ACC112 (cell line): ENCODE measurements at regions not wholly inside any gene's neighbourhood (a gene's known extent, or its start where the extent isn't known, plus 50 kb on each side); places are given as distances from the start of the nearest gene placed in this dataset.
"Not testable (repeated sequence)": the region's sequence is repeated elsewhere in the genome, so short reads cannot be mapped to it uniquely, and the experiment has no call there.

Experiments used
- H2AFZ ChIP-seq: fragments of 200-600 bp; sonication (generic); one replicate; pipeline ENCODE4 v1.6.0; 2017; ENCODE audit warnings: antibody characterized with exemption, low read length; ENCODE audit not compliant: unreplicated experiment
- H3K27ac ChIP-seq: fragments of 200-600 bp; sonication (generic); 2 replicates; pipeline ENCODE4 v1.5.1; 2014; ENCODE audit warnings: low read depth, mild to moderate bottlenecking, antibody characterized with exemption, low read length, moderate library complexity
- H3K27me3 ChIP-seq: fragments of 200-600 bp; sonication (generic); 2 replicates; pipeline ENCODE4 v1.6.1; 2014; ENCODE audit warnings: mild to moderate bottlenecking, antibody characterized with exemption, low read length, moderate library complexity, mixed read lengths; ENCODE audit not compliant: insufficient read depth
- H3K36me3 ChIP-seq: fragments of 200-600 bp; sonication (generic); 2 replicates; pipeline ENCODE4 v1.6.1; 2016; ENCODE audit warnings: mild to moderate bottlenecking, antibody characterized with exemption, low read length, moderate library complexity, mixed read lengths; ENCODE audit not compliant: insufficient read depth
- H3K4me1 ChIP-seq: fragments of 200-600 bp; sonication (generic); one replicate; pipeline ENCODE4 v1.6.1; 2016; ENCODE audit warnings: low read length, mixed read lengths; ENCODE audit not compliant: insufficient read depth, unreplicated experiment, control insufficient read depth
- H3K4me3 ChIP-seq: fragments of 200-600 bp; sonication (generic); 2 replicates; pipeline ENCODE4 v1.5.1; 2014; ENCODE audit warnings: mild to moderate bottlenecking, low read depth, low read length
- H3K79me2 ChIP-seq: fragments of 200-600 bp; sonication (generic); one replicate; pipeline ENCODE4 v1.6.0; 2016; ENCODE audit warnings: low read length; ENCODE audit not compliant: control insufficient read depth, unreplicated experiment, insufficient read depth

- Histone ChIP-seq H3K36me3 (no peaks in the 10 kb centered on the region), H3K27ac (no peak overlapping the region), H3K79me2 (no peaks in the 10 kb centered on the region), H3K4me1 (no peaks in the 10 kb centered on the region), H3K4me3 (no peak overlapping the region), H2AFZ (no peak overlapping the region), H3K27me3 (0 out of 2 replicates have a peak, but pooled peaks cover under 1% of the 10 kb centered on the region)
Observed at GRCh38 chr2:8329660-8330622, 351.9 kb upstream of the ID2 start.

- H3K27ac ChIP-seq: no peak overlapping the region
- H3K4me1 ChIP-seq: no peaks in the 10 kb centered on the region
- no peak overlapping the region for H3K4me3 ChIP-seq
- H3K27me3 ChIP-seq: no peaks in the 10 kb centered on the region
- H3K79me2 ChIP-seq: no peaks in the 10 kb centered on the region
- no peak overlapping the region for H2AFZ ChIP-seq
- no peaks in the 10 kb centered on the region for H3K36me3 ChIP-seq
Observed at GRCh38 chr2:8331068-8331467, 350.8 kb upstream of the ID2 start.

- H3K36me3 ChIP-seq: no peaks in the 10 kb centered on the region
- no peaks in the 10 kb centered on the region for H3K4me1 ChIP-seq
- H3K27me3 ChIP-seq: no peaks in the 10 kb centered on the region
- H2AFZ ChIP-seq: no peak overlapping the region
- H3K79me2 ChIP-seq: no peaks in the 10 kb centered on the region
- no peak overlapping the region for H3K27ac ChIP-seq
- H3K4me3 ChIP-seq: no peak overlapping the region
Observed at GRCh38 chr2:8332646-8333045, 349.2 kb upstream of the ID2 start.

DNA sequence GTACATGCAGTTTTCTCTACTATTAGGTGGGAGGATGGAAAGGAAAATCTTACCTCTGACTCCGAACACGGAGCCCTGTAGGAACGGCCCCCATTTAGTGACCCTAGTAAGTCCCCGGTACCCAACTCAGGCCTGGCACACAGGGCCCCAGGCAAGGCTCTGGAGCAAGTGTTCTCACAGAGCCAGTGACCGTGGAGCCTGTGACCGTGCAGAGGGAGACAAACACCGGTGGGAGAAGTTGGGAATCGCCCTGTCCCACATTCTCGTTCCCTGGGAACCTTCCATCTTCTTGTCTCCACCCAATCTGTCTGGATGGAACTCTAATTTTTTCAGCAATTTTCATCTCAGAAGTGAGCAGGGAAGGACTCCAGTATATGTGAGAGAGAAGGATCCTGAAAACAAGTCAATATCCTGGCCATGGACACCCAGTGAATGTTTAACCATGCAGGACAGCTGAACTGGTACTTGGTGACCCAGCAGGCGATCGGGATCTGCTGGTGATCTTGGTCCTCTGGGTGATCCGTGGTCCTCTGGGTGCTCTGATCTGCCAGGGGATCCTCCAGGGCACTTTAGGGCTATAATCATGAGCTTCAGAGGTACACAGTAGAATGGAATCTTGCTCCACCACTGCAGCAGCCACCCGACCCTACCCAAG, 348.6 kb upstream of the ID2 start:
- Histone ChIP-seq H3K79me2 (no peaks in the 10 kb centered on the region), H3K27ac (no peak overlapping the region), H3K36me3 (no peaks in the 10 kb centered on the region), H2AFZ (no peak overlapping the region), H3K4me3 (no peak overlapping the region), H3K4me1 (no peaks in the 10 kb centered on the region), H3K27me3 (no peaks in the 10 kb centered on the region)

DNA sequence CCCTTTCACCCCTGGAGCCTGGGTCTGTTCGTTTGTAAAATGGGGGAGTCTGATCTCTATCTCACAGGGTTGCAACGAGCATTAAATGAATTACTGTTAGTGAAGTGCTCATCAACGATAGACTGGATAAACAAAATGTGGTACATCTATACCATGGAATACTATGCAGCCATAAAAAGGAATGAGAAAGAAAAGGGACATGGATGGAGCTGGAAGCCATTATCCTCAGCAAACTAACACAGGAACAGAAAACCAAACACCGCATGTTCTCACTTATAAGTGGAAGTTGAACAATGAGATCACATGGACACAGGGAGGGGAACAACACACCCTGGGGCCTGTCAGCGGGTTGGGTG, 348.0 kb upstream of the ID2 start:
- H3K36me3 ChIP-seq, H3K4me1 ChIP-seq, H3K79me2 ChIP-seq, H3K27me3 ChIP-seq, H3K4me3 ChIP-seq, H2AFZ ChIP-seq, H3K27ac ChIP-seq: not testable (repeated sequence)

DNA sequence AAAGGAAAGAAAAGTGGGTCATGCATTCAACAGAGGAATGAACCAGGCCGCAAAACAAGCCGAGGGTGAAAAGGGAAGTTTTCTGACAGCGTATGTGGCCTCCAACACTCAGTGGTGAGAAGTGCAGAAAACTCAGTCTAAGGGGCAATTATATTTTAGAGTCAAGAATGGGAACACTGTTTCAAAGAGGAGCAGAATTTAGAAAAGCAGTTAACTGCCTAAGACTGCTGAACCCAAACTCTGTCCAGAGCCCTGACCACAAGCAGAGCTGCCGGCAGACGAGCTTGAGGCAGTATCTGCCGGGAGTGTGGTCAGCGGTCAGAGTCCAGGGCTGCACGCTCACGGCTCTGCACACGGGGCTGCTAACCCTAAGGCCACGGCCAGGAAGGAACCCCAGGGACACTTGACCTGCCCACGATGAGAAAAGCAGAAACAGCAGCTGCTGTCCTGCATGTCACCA, 347.0 kb upstream of the ID2 start:
- H3K27ac ChIP-seq: no peak overlapping the region
- no peaks in the 10 kb centered on the region for H3K27me3 ChIP-seq
- no peaks in the 10 kb centered on the region for H3K79me2 ChIP-seq
- H3K36me3 ChIP-seq: no peaks in the 10 kb centered on the region
- H3K4me3 ChIP-seq: no peak overlapping the region
- H3K4me1 ChIP-seq: no peaks in the 10 kb centered on the region
- H2AFZ ChIP-seq: no peak overlapping the region

DNA sequence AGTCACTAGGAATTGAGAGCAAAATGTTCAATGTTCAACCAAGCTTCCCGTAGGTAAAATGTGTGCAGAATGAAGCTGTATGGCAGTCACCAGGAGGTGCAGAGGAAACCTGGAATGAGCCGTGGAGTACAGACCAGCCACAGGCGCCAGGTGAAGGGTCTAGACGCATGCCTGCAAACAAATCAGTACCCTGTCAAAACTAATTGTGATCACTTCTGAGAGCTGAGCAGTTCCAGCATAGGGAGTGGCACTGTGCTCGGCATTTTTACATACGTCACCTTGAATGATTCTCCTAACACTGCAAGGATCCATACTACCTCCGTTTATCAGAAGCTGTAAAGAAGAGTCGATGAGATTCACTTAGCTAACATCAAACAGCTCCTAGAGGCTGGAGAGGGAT, 346.1 kb upstream of the ID2 start:
- no peaks in the 10 kb centered on the region for H3K27me3 ChIP-seq

DNA sequence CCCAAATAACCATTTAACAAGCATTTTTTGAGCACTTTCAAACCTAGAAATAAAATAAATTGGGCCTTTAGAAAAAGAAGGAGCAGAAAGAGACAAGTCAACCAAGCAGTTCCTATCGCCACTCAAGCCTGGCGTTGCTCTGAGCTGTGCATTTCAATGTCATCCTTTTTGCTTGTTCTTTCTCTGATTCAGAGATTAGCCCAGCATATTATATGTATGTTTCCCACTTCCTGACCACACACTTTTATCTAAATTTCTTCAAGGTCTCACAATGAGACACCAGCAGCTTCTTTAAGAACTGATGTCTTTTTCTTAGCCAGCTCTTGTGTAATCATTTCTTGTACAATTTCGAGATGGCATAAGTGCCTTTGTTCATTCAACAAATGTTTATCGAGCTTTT, 344.5 kb upstream of the ID2 start:
- Histone ChIP-seq H3K36me3 (no peaks in the 10 kb centered on the region), H3K4me1 (no peaks in the 10 kb centered on the region), H3K4me3 (no peak overlapping the region), H2AFZ (no peak overlapping the region), H3K27me3 (no peaks in the 10 kb centered on the region), H3K27ac (no peak overlapping the region), H3K79me2 (no peaks in the 10 kb centered on the region)

More for the DNA sequence above, 346.1 kb upstream of the ID2 start:
- no peak overlapping the region for H3K27ac ChIP-seq
- H3K4me1 ChIP-seq: no peaks in the 10 kb centered on the region
- H3K79me2 ChIP-seq: no peaks in the 10 kb centered on the region
- no peak overlapping the region for H3K4me3 ChIP-seq
- no peak overlapping the region for H2AFZ ChIP-seq
- H3K36me3 ChIP-seq: no peaks in the 10 kb centered on the region

GRCh38 chr2:8342407-8342806, 339.4 kb upstream of the ID2 start:
- Histone ChIP-seq H3K4me3 (no peak overlapping the region), H3K27ac (no peak overlapping the region), H3K27me3 (no peaks in the 10 kb centered on the region)

GRCh38 chr2:8343031-8343430, 338.8 kb upstream of the ID2 start:
- Histone ChIP-seq H2AFZ (no peak overlapping the region), H3K27me3 (no peaks in the 10 kb centered on the region), H3K36me3 (no peaks in the 10 kb centered on the region), H3K79me2 (no peaks in the 10 kb centered on the region), H3K4me1 (no peaks in the 10 kb centered on the region), H3K4me3 (no peak overlapping the region), H3K27ac (no peak overlapping the region)

More at GRCh38 chr2:8342407-8342806, 339.4 kb upstream of the ID2 start:
- H3K36me3 ChIP-seq: no peaks in the 10 kb centered on the region
- H3K79me2 ChIP-seq: no peaks in the 10 kb centered on the region
- no peak overlapping the region for H2AFZ ChIP-seq
- H3K4me1 ChIP-seq: no peaks in the 10 kb centered on the region
